Liver (tissue), 8 donors: ENCODE measurements at regions not wholly inside any gene's neighbourhood (a gene's known extent, or its start where the extent isn't known, plus 50 kb on each side); places are given as distances from the start of the nearest gene placed in this dataset.

Source experiments
- DNase-seq: peaks from one replicate; pipeline ENCODE4 v3.0.0-alpha.2; 2017; ENCODE audit warnings: low spot score
- H3K27ac ChIP-seq, 2 donors: one replicate each; pipeline ENCODE4 v1.7.0; 2013; ENCODE audit warnings: inconsistent platforms in 2 of 2, low read length in 2 of 2, control low read depth in 1 of 2, low read depth in 1 of 2, mild to moderate bottlenecking in 1 of 2
- H3K27me3 ChIP-seq, 4 donors: one replicate each; pipeline versions ENCODE4 v1.6.1 to v1.7.0; 2013; ENCODE audit warnings: low read length in 3 of 4, inconsistent platforms in 1 of 4, mild to moderate bottlenecking in 1 of 4, moderate library complexity in 1 of 4; ENCODE audit not compliant: control insufficient read depth in 4 of 4, insufficient read depth in 4 of 4
- H3K36me3 ChIP-seq, 4 donors: one replicate each; pipeline versions ENCODE4 v1.6.1 to v1.7.0; 2013; ENCODE audit warnings: low read length in 3 of 4, mild to moderate bottlenecking in 3 of 4, low read depth in 1 of 4, moderate library complexity in 1 of 4; ENCODE audit not compliant: control insufficient read depth in 4 of 4, insufficient read depth in 3 of 4
- H3K4me1 ChIP-seq, 4 donors: one replicate each; pipeline versions ENCODE4 v1.6.1 to v1.7.0; 2013; ENCODE audit warnings: low read length in 3 of 4, mild to moderate bottlenecking in 3 of 4, moderate library complexity in 1 of 4; ENCODE audit not compliant: control insufficient read depth in 4 of 4, insufficient read depth in 4 of 4
- H3K4me3 ChIP-seq, 3 donors: one replicate each; pipeline versions ENCODE4 v1.6.1 to v1.7.0; 2013; ENCODE audit warnings: low read length in 3 of 3, control low read depth in 1 of 3, low read depth in 1 of 3, mild to moderate bottlenecking in 1 of 3
- H3K9ac ChIP-seq, 2 donors: one replicate each; pipeline ENCODE4 v1.7.0; 2013; ENCODE audit warnings: low read length in 2 of 2, mild to moderate bottlenecking in 2 of 2, moderate library complexity in 2 of 2, control low read depth in 1 of 2, low read depth in 1 of 2
- H3K9me3 ChIP-seq, 4 donors: one replicate each; pipeline versions ENCODE4 v1.6.1 to v1.7.0; 2013; ENCODE audit warnings: low read length in 3 of 4; ENCODE audit not compliant: control insufficient read depth in 4 of 4
- ATF3 ChIP-seq: IDR thresholded peaks from 2 replicates; pipeline ENCODE4 v1.6.1; 2016; ENCODE audit warnings: antibody characterized with exemption
- CTCF ChIP-seq: fragments of 150-350 bp; IDR thresholded peaks from 2 replicates; pipeline ENCODE4 v1.5.1; 2017; ENCODE audit warnings: improper control_type of control experiment, low read depth, low read length; ENCODE audit not compliant: missing input control
- EGR1 ChIP-seq, 2 donors: IDR thresholded peaks; 2 replicates each; pipeline ENCODE4 v1.6.1; 2016 to 2018; ENCODE audit warnings: antibody characterized with exemption in 2 of 2, low read depth in 2 of 2
- FOXA1 ChIP-seq: IDR thresholded peaks from 2 replicates; pipeline ENCODE4 v1.6.1; 2016; ENCODE audit warnings: antibody characterized with exemption
- FOXA2 ChIP-seq: IDR thresholded peaks from 2 replicates; pipeline ENCODE4 v1.6.1; 2016; ENCODE audit warnings: antibody characterized with exemption
- GABPA ChIP-seq, 2 donors: IDR thresholded peaks in 1 of 2; conservative IDR thresholded peaks in 1 of 2; 2 replicates each; pipeline ENCODE4 v1.6.1; 2016; ENCODE audit warnings: antibody characterized with exemption in 2 of 2, mild to moderate bottlenecking in 1 of 2, moderate library complexity in 1 of 2
- HNF4A ChIP-seq, 2 donors: conservative IDR thresholded peaks; 2 replicates each; pipeline ENCODE4 v1.6.1; 2016; ENCODE audit warnings: antibody characterized with exemption in 2 of 2, mild to moderate bottlenecking in 2 of 2
- HNF4G ChIP-seq: IDR thresholded peaks from 2 replicates; pipeline ENCODE4 v1.6.1; 2016; ENCODE audit warnings: antibody characterized with exemption
- JUND ChIP-seq, 2 donors: IDR thresholded peaks; 2 replicates each; pipeline ENCODE4 v1.6.1; 2016; ENCODE audit warnings: antibody characterized with exemption in 2 of 2
- MAX ChIP-seq: IDR thresholded peaks from 2 replicates; pipeline ENCODE4 v1.6.1; 2016; ENCODE audit warnings: antibody characterized with exemption
- NR2F2 ChIP-seq: IDR thresholded peaks from 2 replicates; pipeline ENCODE4 v1.6.1; 2016; ENCODE audit warnings: antibody characterized with exemption
- RAD21 ChIP-seq, 2 donors: IDR thresholded peaks; 2 replicates each; pipeline ENCODE4 v1.6.1; 2016; ENCODE audit warnings: antibody characterized with exemption in 2 of 2, mild to moderate bottlenecking in 2 of 2
- REST ChIP-seq: IDR thresholded peaks from 2 replicates; pipeline ENCODE4 v1.6.1; 2016; ENCODE audit warnings: antibody characterized with exemption, mild to moderate bottlenecking
- RXRA ChIP-seq, 2 donors: IDR thresholded peaks; 2 replicates each; pipeline ENCODE4 v1.6.1; 2017 to 2018; ENCODE audit warnings: antibody characterized with exemption in 2 of 2, mild to moderate bottlenecking in 1 of 2
- SP1 ChIP-seq: IDR thresholded peaks from 2 replicates; pipeline ENCODE4 v1.6.1; 2018; ENCODE audit warnings: antibody characterized with exemption, mild to moderate bottlenecking
- TAF1 ChIP-seq: conservative IDR thresholded peaks from 2 replicates; pipeline ENCODE4 v1.6.1; 2016; ENCODE audit warnings: antibody characterized with exemption, mild to moderate bottlenecking
- YY1 ChIP-seq: IDR thresholded peaks from 2 replicates; pipeline ENCODE4 v1.6.1; 2016; ENCODE audit warnings: antibody characterized with exemption, mild to moderate bottlenecking
- ZBTB33 ChIP-seq: IDR thresholded peaks from 2 replicates; pipeline ENCODE4 v1.6.1; 2016; ENCODE audit warnings: antibody characterized with exemption
- WGBS: extraction: QIAGEN DNeasy Blood & Tissue Kit; methylation state at CpG from one replicate; pipeline ENCODE4 v1.1.7; 2013; 5-methylcytosine and 5-hydroxymethylcytosine counted together
- donor health status: healthy.
- donor health status: healthy.
- donor health status: healthy.
- donor health status: healthy.
- donor health status: healthy.

GRCh38 chr7:131628634-131629033 is 72.2 kb upstream of the PODXL start:
- H3K27me3 ChIP-seq, result no peaks in the 10 kb centered on the region
- WGBS, result 68% methylated on average over 8 of the region's 8 CpGs
- H3K4me1 ChIP-seq, result no peaks in the 10 kb centered on the region
- no peak for DNase-seq
- H3K36me3 ChIP-seq, result no peaks in the 10 kb centered on the region
- H3K27ac ChIP-seq, result no peak overlapping the region
- H3K9ac ChIP-seq, result no peak overlapping the region
- no peak for TF ChIP-seq YY1
- TF ChIP-seq TAF1, result no peak
- no peak for TF ChIP-seq ATF3
- TF ChIP-seq REST, result no peak
- no peak for TF ChIP-seq ZBTB33
- TF ChIP-seq RXRA (IDR thresholded peaks at IDR 0.05), result no peak
- no peak overlapping the region for H3K4me3 ChIP-seq
- H3K9me3 ChIP-seq, result no peaks in the 10 kb centered on the region

- DNase-seq, result no peak
- Histone ChIP-seq H3K27ac (no peak overlapping the region), H3K4me3 (no peak overlapping the region), H3K9me3 (no peaks in the 10 kb centered on the region), H3K27me3 (no peaks in the 10 kb centered on the region), H3K36me3 (no peaks in the 10 kb centered on the region), H3K9ac (no peak overlapping the region), H3K4me1 (no peaks in the 10 kb centered on the region)
- 49% methylated on average over 6 of the region's 6 CpGs for WGBS
- TF ChIP-seq FOXA2, result no peak
- no peak for TF ChIP-seq TAF1
- TF ChIP-seq RAD21 (IDR thresholded peaks at IDR 0.05), result no peak
- no peak for TF ChIP-seq JUND (IDR thresholded peaks at IDR 0.05)
- TF ChIP-seq HNF4A (conservative IDR thresholded peaks at IDR 0.05), result no peak
- TF ChIP-seq REST, result no peak
- no peak for TF ChIP-seq ZBTB33
- TF ChIP-seq EGR1 (IDR thresholded peaks at IDR 0.05; ENCODE audit: low read depth in 2 of 2), result no peak
- TF ChIP-seq RXRA (IDR thresholded peaks at IDR 0.05), result no peak
- TF ChIP-seq GABPA (IDR thresholded peaks at IDR 0.05 in 1 of 2, conservative IDR thresholded peaks at IDR 0.05 in 1 of 2), result no peak
- TF ChIP-seq CTCF, result no peak
- TF ChIP-seq SP1, result no peak
- no peak for TF ChIP-seq NR2F2
- TF ChIP-seq ATF3, result no peak
- no peak for TF ChIP-seq HNF4G
- TF ChIP-seq FOXA1, result no peak
- no peak for TF ChIP-seq YY1
- no peak for TF ChIP-seq MAX
Measured at GRCh38 chr7:131627735-131628190, 71.3 kb upstream of the PODXL start.
